Uterus (tissue), 3 donors: ENCODE measurements at regions not wholly inside any gene's neighbourhood (a gene's known extent, or its start where the extent isn't known, plus 50 kb on each side); places are given as distances from the start of the nearest gene placed in this dataset.

Source experiments
- DNase-seq, 2 donors: peaks; one replicate each; pipeline ENCODE4 v3.0.0-alpha.2; 2019 to 2020
- H3K27ac ChIP-seq, 2 donors: fragments of 200-600 bp; sonication (generic); 1 replicate in 1 of 2; 2 replicates in 1 of 2; pipeline ENCODE4 v1.5.1; 2016 to 2018
- H3K27me3 ChIP-seq, 2 donors: fragments of 200-600 bp; sonication (generic); one replicate each; pipeline ENCODE4 v1.5.1; 2018 to 2019; ENCODE audit warnings: control low read depth in 1 of 2
- H3K36me3 ChIP-seq, 2 donors: fragments of 200-600 bp; sonication (generic); one replicate each; pipeline ENCODE4 v1.5.1; 2019; ENCODE audit warnings: control low read depth in 1 of 2
- H3K4me1 ChIP-seq, 2 donors: fragments of 200-600 bp; sonication (generic); one replicate each; pipeline ENCODE4 v1.5.1; 2018 to 2019; ENCODE audit warnings: control low read depth in 1 of 2
- H3K4me3 ChIP-seq, 2 donors: fragments of 200-600 bp; sonication (generic); 1 replicate in 1 of 2; 2 replicates in 1 of 2; pipeline ENCODE4 v1.5.1; 2018 to 2019; ENCODE audit warnings: mild to moderate bottlenecking in 1 of 2
- H3K9me3 ChIP-seq, 2 donors: fragments of 200-600 bp; sonication (generic); one replicate each; pipeline ENCODE4 v1.5.1; 2019; ENCODE audit warnings: control low read depth in 1 of 2
- POLR2A ChIP-seq, 2 donors: fragments of 450-650 bp; IDR thresholded peaks; one replicate each; pipeline ENCODE4 v1.6.1; 2016; ENCODE audit warnings: antibody characterized with exemption in 2 of 2, mild to moderate bottlenecking in 1 of 2, moderate library complexity in 1 of 2
- intact Hi-C: fragments of 100-400 bp; cut with DNase I; formaldehyde crosslinking; loops from one replicate; pipeline ENCODE4 v1.15.1; 2023; ENCODE audit warnings: low total_unique reads
- TF ChIP-seq, protein P1 (sequence below), 4 experiments: fragments of 200-600 bp in 2 of 4; fragments of 450-650 bp in 2 of 4; sonication (generic) in 2 of 4; IDR thresholded peaks; one replicate each; pipeline ENCODE4 v1.5.1; 2016 to 2019; ENCODE audit warnings: antibody characterized with exemption in 4 of 4, mild to moderate bottlenecking in 2 of 4, moderate library complexity in 1 of 4
- donor health status: DM: yes; HTN: yes; CAD: no.

DNA sequence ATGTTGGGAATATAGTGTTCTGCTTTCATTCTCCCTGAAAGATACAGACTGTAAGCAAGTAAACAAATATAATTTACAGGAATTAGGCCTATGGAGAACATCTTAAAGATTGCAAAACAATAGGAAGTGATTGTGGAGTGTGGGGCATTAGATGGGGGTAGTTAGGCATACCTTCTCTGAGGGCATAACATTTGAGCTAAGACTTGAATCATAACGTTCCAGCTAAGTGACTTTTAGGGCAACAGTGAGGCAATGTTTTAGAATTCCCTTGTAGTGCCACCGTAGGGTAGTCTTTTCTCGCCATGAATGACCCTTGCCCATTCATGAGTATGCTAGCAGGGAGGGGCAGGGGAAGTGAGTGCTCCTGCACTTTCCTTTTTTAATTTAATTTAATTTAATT, 173.3 kb downstream of the SPATA31D1 start:
- Histone ChIP-seq H3K4me1 (no peaks in the 10 kb centered on the region), H3K36me3 (no peaks in the 10 kb centered on the region), H3K27ac (no peak overlapping the region), H3K9me3 (no peaks in the 10 kb centered on the region), H3K27me3 (no peaks in the 10 kb centered on the region), H3K4me3 (no peak overlapping the region)
- intact Hi-C loops = no loop called here
- TF ChIP-seq, protein P1, sequence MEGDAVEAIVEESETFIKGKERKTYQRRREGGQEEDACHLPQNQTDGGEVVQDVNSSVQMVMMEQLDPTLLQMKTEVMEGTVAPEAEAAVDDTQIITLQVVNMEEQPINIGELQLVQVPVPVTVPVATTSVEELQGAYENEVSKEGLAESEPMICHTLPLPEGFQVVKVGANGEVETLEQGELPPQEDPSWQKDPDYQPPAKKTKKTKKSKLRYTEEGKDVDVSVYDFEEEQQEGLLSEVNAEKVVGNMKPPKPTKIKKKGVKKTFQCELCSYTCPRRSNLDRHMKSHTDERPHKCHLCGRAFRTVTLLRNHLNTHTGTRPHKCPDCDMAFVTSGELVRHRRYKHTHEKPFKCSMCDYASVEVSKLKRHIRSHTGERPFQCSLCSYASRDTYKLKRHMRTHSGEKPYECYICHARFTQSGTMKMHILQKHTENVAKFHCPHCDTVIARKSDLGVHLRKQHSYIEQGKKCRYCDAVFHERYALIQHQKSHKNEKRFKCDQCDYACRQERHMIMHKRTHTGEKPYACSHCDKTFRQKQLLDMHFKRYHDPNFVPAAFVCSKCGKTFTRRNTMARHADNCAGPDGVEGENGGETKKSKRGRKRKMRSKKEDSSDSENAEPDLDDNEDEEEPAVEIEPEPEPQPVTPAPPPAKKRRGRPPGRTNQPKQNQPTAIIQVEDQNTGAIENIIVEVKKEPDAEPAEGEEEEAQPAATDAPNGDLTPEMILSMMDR (IDR thresholded peaks at IDR 0.05) = no peak
- TF ChIP-seq POLR2A (IDR thresholded peaks at IDR 0.05) = no peak
- DNase-seq = no peak

DNA sequence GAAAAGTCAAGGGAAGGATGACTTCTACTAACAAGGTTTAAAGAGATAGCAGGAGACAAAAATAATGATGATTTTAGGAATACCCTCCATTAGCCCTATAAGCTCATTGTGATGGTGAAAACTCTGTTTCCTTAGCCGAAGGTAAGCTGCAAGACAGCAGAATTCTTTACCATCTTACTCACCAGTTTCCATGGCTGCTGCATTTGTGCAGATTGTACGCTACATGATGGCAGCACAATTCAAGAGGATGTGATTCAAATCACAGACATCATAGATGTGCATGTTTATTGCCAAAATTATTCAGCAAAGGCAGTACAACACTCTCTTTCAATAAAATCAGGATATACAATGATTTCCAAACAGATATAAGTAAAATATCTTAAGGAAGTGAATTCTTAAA, 175.6 kb downstream of the SPATA31D1 start:
- intact Hi-C loops = no loop called here
- H3K27ac ChIP-seq = no peak overlapping the region

DNA sequence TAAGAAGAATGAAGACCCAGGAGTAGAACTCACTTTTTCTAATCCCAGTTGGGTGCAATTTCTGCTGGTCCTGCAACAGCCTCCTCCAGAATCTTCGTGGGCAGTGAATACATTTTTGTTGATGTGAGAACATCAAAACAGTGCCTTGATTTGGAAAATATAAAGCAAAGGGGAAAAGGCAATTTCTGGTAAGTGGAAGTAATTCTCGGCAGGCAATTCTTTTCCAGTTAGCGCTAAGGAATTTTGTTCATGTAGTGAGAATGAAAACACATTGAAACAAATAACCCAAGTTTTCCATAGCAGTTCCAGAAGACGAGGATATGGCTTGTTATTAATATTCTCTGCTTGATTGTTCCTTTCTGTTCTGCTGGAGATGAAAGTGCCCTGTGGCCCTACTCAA, 178.7 kb downstream of the SPATA31D1 start:
- intact Hi-C loops = no loop called here
- no peaks in the 10 kb centered on the region for H3K4me1 ChIP-seq
- no peaks in the 10 kb centered on the region for H3K36me3 ChIP-seq
- H3K27ac ChIP-seq = no peak overlapping the region
- no peak overlapping the region for H3K4me3 ChIP-seq
- no peaks in the 10 kb centered on the region for H3K9me3 ChIP-seq
- no peaks in the 10 kb centered on the region for H3K27me3 ChIP-seq
- TF ChIP-seq, protein P1 (IDR thresholded peaks at IDR 0.05) = no peak
- TF ChIP-seq POLR2A (IDR thresholded peaks at IDR 0.05) = no peak
- DNase-seq = no peak

More for the DNA sequence above, 175.6 kb downstream of the SPATA31D1 start:
- H3K27me3 ChIP-seq = no peaks in the 10 kb centered on the region
- no peak for DNase-seq
- no peaks in the 10 kb centered on the region for H3K9me3 ChIP-seq
- no peak overlapping the region for H3K4me3 ChIP-seq
- H3K36me3 ChIP-seq = no peaks in the 10 kb centered on the region
- H3K4me1 ChIP-seq = no peaks in the 10 kb centered on the region
- no peak for TF ChIP-seq POLR2A (IDR thresholded peaks at IDR 0.05)
- TF ChIP-seq, protein P1 (IDR thresholded peaks at IDR 0.05) = no peak

DNA sequence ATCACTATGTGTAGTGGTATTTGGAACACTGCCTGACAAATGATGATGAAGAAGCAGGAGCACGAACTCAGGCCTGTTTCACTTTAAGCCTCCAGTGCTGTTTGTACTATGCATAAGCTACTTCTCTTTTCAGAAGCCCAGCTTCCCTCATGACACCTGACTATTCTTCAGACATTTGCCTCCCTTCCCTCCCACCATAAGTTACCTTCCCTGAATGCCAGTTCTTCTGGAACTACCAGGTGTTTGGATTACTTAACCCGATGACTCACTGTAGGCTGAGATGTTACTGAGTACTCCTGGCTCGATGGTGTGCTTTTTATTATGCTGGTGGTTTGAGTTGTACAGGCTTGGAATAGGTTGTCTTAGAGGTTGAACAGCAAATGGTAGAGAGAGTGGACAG, 180.0 kb downstream of the SPATA31D1 start:
- intact Hi-C loops = no loop called here
- TF ChIP-seq POLR2A (IDR thresholded peaks at IDR 0.05) = no peak
- TF ChIP-seq, protein P1 (IDR thresholded peaks at IDR 0.05) = no peak
- DNase-seq = no peak
- H3K27ac ChIP-seq = no peak overlapping the region
- H3K36me3 ChIP-seq = no peaks in the 10 kb centered on the region
- no peak overlapping the region for H3K4me3 ChIP-seq
- no peaks in the 10 kb centered on the region for H3K9me3 ChIP-seq
- no peaks in the 10 kb centered on the region for H3K27me3 ChIP-seq
- no peaks in the 10 kb centered on the region for H3K4me1 ChIP-seq

DNA sequence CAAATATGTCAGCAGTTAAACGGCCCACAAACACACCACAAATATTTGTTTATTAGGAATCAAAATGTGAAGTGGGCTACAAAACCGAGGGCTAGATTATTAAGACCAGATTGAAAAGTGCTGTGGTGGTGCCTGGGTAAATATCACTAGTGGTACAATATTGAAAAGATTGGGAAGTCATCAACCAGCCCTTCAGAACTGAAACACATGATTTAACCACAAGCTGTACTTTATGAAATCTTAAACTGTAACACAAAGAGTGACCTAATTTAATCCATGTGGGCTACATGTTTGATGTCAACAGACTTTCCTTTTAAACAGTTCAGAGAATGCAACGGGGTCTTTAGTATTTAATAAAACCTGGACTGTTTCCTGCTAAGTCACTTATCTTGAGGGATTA, 182.3 kb downstream of the SPATA31D1 start:
- intact Hi-C loops = no loop called here
- no peaks in the 10 kb centered on the region for H3K9me3 ChIP-seq

More for the DNA sequence above, 182.3 kb downstream of the SPATA31D1 start:
- no peaks in the 10 kb centered on the region for H3K4me1 ChIP-seq
- TF ChIP-seq POLR2A (IDR thresholded peaks at IDR 0.05) = no peak
- TF ChIP-seq, protein P1 (IDR thresholded peaks at IDR 0.05) = no peak
- H3K27ac ChIP-seq = no peak overlapping the region
- no peaks in the 10 kb centered on the region for H3K36me3 ChIP-seq
- H3K4me3 ChIP-seq = no peak overlapping the region
- no peaks in the 10 kb centered on the region for H3K27me3 ChIP-seq
- DNase-seq = no peak
